ENCODE measurements at regions not wholly inside any gene's neighbourhood (a gene's known extent, or its start where the extent isn't known, plus 50 kb on each side); places are given as distances from the start of the nearest gene placed in this dataset.

GRCh38 chr6:122283884-122284283 lies 115.6 kb upstream of the HSF2 start:
- in situ Hi-C loops (cut with MboI) (no loop called here), intact Hi-C loops (cut with micrococcal nuclease; ENCODE audit: unreplicated experiment) (no loop called here)
- H3K4me1 ChIP-seq (ENCODE audit: control insufficient read depth, insufficient read depth, low read length), result no peaks in the 10 kb centered on the region
- no peaks in the 10 kb centered on the region for H3K27me3 ChIP-seq (replicated peaks in 1 of 2; ENCODE audit: control insufficient read depth in 2 of 2, insufficient read depth in 2 of 2, low read length in 1 of 2)
- H3K4me3 ChIP-seq, result no peak overlapping the region
- no peaks in the 10 kb centered on the region for H3K9me3 ChIP-seq (replicated peaks; ENCODE audit: control insufficient read depth, insufficient read depth, low read length)
- RAD21 ChIA-PET (ENCODE audit: unreplicated experiment), result no interaction called here
- H3K36me3 ChIP-seq (ENCODE audit: control insufficient read depth in 2 of 2, insufficient read depth in 2 of 2, low read length in 1 of 2), result no peaks in the 10 kb centered on the region
- no peak overlapping the region for H3K9ac ChIP-seq (ENCODE audit: control insufficient read depth, insufficient read depth, low read length)
- FAIRE-seq (no peak), ATAC-seq (no peak), DNase-seq (ENCODE audit: low read depth, low spot score) (no peak)
- BruUV-seq (replicated peaks), result no TSS peak
- no peaks in the 10 kb centered on the region for H4K20me1 ChIP-seq (ENCODE audit: control insufficient read depth, insufficient read depth)
- 19% methylated on average over 4 of the region's 4 CpGs for WGBS (ENCODE audit: insufficient coverage, insufficient replicate concordance, low lambda C conversion rate, missing lambda C conversion rate)
- TF ChIP-seq CBFB (IDR thresholded peaks at IDR 0.05; ENCODE audit: low read depth) (no peak), ATF7 (IDR thresholded peaks at IDR 0.05; ENCODE audit: low read depth) (0 out of 2 replicates have a peak, but pooled peaks have one; percentile 27)
- SMC1A ChIA-PET (ENCODE audit: uncharacterized antibody, unreplicated experiment), result no interaction called here
- H3K79me2 ChIP-seq (ENCODE audit: control insufficient read depth, insufficient read depth, low read length), result no peaks in the 10 kb centered on the region
- H3K4me2 ChIP-seq (ENCODE audit: control insufficient read depth, insufficient read depth), result no peak overlapping the region
- POLR2A ChIA-PET, result interaction anchor here (0.6 kb wide), 1 partner anchor 206 kb away, joined by 4 read pairs; no protein-coding TSS in a partner anchor
- H3K27ac ChIP-seq (ENCODE audit: control insufficient read depth, insufficient read depth), result no peak overlapping the region
- no peak overlapping the region for H2AFZ ChIP-seq (ENCODE audit: control insufficient read depth, low read depth, low read length)
- CTCF ChIA-PET, result no interaction called here

GRCh38 chr6:122284848-122285247 lies 114.6 kb upstream of the HSF2 start:
- H3K27ac ChIP-seq (ENCODE audit: control insufficient read depth, insufficient read depth), result no peak overlapping the region
- RAD21 ChIA-PET (ENCODE audit: unreplicated experiment), result no interaction called here
- SMC1A ChIA-PET (ENCODE audit: uncharacterized antibody, unreplicated experiment), result no interaction called here
- FAIRE-seq (no peak), DNase-seq (ENCODE audit: low read depth, low spot score) (no peak), ATAC-seq (no peak)
- in situ Hi-C loops (cut with MboI) (no loop called here), intact Hi-C loops (cut with micrococcal nuclease; ENCODE audit: unreplicated experiment) (no loop called here)
- H3K9ac ChIP-seq (ENCODE audit: control insufficient read depth, insufficient read depth, low read length), result no peak overlapping the region
- no peaks in the 10 kb centered on the region for H3K4me1 ChIP-seq (ENCODE audit: control insufficient read depth, insufficient read depth, low read length)
- H3K4me3 ChIP-seq, result no peak overlapping the region
- no peak overlapping the region for H2AFZ ChIP-seq (ENCODE audit: control insufficient read depth, low read depth, low read length)
- POLR2A ChIA-PET, result no interaction called here
- H4K20me1 ChIP-seq (ENCODE audit: control insufficient read depth, insufficient read depth), result no peaks in the 10 kb centered on the region
- H3K4me2 ChIP-seq (ENCODE audit: control insufficient read depth, insufficient read depth), result no peak overlapping the region
- H3K27me3 ChIP-seq (replicated peaks in 1 of 2; ENCODE audit: control insufficient read depth in 2 of 2, insufficient read depth in 2 of 2, low read length in 1 of 2), result no peaks in the 10 kb centered on the region
- TF ChIP-seq ZNF274 (IDR thresholded peaks at IDR 0.05; ENCODE audit: insufficient read depth, insufficient read length) (no peak), CEBPZ (IDR thresholded peaks at IDR 0.05; ENCODE audit: low read depth, low read length) (no peak), E2F4 (IDR thresholded peaks at IDR 0.05; ENCODE audit: low read depth, low read length) (no peak), YBX1 (IDR thresholded peaks at IDR 0.05) (no peak), JUNB (IDR thresholded peaks at IDR 0.05) (no peak), BACH1 (IDR thresholded peaks at IDR 0.05; ENCODE audit: borderline replicate concordance) (no peak), SUPT20H (IDR thresholded peaks at IDR 0.05; ENCODE audit: borderline replicate concordance, control insufficient read depth, low read depth, low read length) (no peak), SUZ12 (IDR thresholded peaks at IDR 0.05; ENCODE audit: unreplicated experiment) (no peak), CHD4 (IDR thresholded peaks at IDR 0.05) (no peak)
- H3K36me3 ChIP-seq (ENCODE audit: control insufficient read depth in 2 of 2, insufficient read depth in 2 of 2, low read length in 1 of 2), result no peaks in the 10 kb centered on the region
- H3K79me2 ChIP-seq (ENCODE audit: control insufficient read depth, insufficient read depth, low read length), result no peaks in the 10 kb centered on the region
- WGBS (ENCODE audit: insufficient coverage, insufficient replicate concordance, low lambda C conversion rate, missing lambda C conversion rate), result 0% methylated on average over 1 of the region's 1 CpG
- no peaks in the 10 kb centered on the region for H3K9me3 ChIP-seq (replicated peaks; ENCODE audit: control insufficient read depth, insufficient read depth, low read length)
- no TSS peak for BruUV-seq (replicated peaks)
- CTCF ChIA-PET, result no interaction called here

All from GM12878 (cell line).